ENCODE measurements at regions not wholly inside any gene's neighbourhood (a gene's known extent, or its start where the extent isn't known, plus 50 kb on each side); places are given as distances from the start of the nearest gene placed in this dataset.

DNA sequence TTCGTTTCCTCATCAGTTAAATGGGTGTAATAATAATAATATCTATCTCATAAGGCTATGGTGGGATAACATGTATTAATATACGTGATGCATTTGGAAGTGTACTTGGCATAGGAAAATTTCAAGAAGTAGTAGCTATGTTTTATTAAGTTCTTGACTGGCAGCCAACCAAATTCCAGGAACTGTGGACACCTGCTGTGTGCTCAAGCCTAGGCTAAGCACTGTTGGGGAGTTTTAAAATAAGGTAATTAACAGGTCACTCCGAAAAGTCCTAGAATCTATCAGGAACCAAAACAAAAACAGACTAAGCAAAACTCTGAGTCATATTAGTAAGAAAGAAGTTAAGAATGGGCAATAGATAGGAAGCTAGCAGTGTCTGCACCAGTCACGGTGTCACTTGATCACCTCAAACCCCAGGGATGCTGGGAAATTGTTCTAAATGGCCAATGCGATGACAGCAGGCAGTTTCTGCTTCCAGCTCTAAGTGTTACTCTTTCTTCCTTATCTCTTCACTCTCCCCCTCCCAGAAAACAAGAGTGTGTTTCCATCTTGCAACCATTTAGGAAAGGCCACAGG lies 92.0 kb upstream of the GDF10 start:
- intact Hi-C loops (cut with DNase I) = no loop called here
- TF ChIP-seq, protein P1, sequence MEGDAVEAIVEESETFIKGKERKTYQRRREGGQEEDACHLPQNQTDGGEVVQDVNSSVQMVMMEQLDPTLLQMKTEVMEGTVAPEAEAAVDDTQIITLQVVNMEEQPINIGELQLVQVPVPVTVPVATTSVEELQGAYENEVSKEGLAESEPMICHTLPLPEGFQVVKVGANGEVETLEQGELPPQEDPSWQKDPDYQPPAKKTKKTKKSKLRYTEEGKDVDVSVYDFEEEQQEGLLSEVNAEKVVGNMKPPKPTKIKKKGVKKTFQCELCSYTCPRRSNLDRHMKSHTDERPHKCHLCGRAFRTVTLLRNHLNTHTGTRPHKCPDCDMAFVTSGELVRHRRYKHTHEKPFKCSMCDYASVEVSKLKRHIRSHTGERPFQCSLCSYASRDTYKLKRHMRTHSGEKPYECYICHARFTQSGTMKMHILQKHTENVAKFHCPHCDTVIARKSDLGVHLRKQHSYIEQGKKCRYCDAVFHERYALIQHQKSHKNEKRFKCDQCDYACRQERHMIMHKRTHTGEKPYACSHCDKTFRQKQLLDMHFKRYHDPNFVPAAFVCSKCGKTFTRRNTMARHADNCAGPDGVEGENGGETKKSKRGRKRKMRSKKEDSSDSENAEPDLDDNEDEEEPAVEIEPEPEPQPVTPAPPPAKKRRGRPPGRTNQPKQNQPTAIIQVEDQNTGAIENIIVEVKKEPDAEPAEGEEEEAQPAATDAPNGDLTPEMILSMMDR (IDR thresholded peaks at IDR 0.05) = no peak
- TF ChIP-seq POLR2A (IDR thresholded peaks at IDR 0.05) = no peak
- TF ChIP-seq POLR2AphosphoS5 (IDR thresholded peaks at IDR 0.05) = no peak
- no peak for TF ChIP-seq EP300 (IDR thresholded peaks at IDR 0.05)
- no peaks in the 10 kb centered on the region for H3K36me3 ChIP-seq
- H3K27ac ChIP-seq = no peak overlapping the region
- no peak for DNase-seq
- H3K4me3 ChIP-seq = no peak overlapping the region
- WGBS, 2 donors = 78 to 88% methylated on average over 5 of the region's 5 CpGs
- H3K9me3 ChIP-seq = no peaks in the 10 kb centered on the region
- no peaks in the 10 kb centered on the region for H3K4me1 ChIP-seq
- no peaks in the 10 kb centered on the region for H3K27me3 ChIP-seq

DNA sequence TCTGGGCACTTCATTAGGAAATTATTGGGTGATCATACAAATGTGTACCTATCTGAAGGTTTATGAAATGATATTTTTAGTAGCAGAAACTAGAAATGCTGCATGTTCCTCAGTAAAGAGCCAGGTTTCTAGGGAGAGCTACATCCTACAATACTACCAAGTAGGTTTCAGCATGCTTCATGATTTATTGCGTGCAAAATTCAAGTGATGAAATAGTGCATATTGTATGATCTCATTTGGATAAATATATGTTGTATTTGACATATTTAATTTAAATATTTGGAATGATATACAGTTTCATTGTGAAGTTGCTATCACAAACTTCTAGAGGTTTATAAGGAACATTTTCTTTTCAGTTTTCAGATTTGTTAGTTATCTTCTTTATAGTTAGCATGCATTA lies 90.5 kb upstream of the GDF10 start:
- 87 to 95% methylated on average over 1 of the region's 1 CpG for WGBS, 2 donors

DNA sequence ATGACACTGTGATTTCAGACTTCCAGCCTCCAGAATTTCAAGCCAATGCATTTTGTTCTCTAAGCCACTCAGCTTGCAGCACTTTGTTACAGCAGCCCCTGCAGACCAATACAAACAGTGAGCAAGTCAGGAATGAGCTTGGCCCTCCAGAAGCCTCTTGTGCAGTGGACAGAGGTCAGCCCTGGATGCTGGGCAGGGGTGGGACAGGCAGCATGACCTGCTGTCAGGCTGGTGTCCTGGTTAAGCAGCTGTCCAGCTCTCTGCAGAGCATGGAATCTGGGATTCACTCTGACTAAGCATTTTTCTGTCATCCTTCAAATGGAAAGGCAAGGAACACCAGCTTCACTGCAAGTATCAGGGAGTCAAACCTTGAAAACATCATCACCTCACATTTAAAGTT lies 85.5 kb upstream of the GDF10 start:
- DNase-seq = no peak
- H3K27me3 ChIP-seq = no peaks in the 10 kb centered on the region
- no peak overlapping the region for H3K4me3 ChIP-seq
- no peaks in the 10 kb centered on the region for H3K4me1 ChIP-seq
- no peaks in the 10 kb centered on the region for H3K36me3 ChIP-seq
- no peak overlapping the region for H3K27ac ChIP-seq
- intact Hi-C loops (cut with DNase I) = no loop called here
- TF ChIP-seq EP300 (IDR thresholded peaks at IDR 0.05) (no peak), POLR2AphosphoS5 (IDR thresholded peaks at IDR 0.05) (no peak), POLR2A (IDR thresholded peaks at IDR 0.05) (no peak)
- TF ChIP-seq, protein P1 (IDR thresholded peaks at IDR 0.05) = no peak
- no peaks in the 10 kb centered on the region for H3K9me3 ChIP-seq

More for the DNA sequence above, 90.5 kb upstream of the GDF10 start:
- H3K36me3 ChIP-seq = no peaks in the 10 kb centered on the region
- intact Hi-C loops (cut with DNase I) = no loop called here
- no peak overlapping the region for H3K4me3 ChIP-seq
- H3K4me1 ChIP-seq = no peaks in the 10 kb centered on the region
- H3K9me3 ChIP-seq = no peaks in the 10 kb centered on the region
- no peak for DNase-seq
- H3K27me3 ChIP-seq = no peaks in the 10 kb centered on the region
- TF ChIP-seq, protein P1 (IDR thresholded peaks at IDR 0.05) = no peak
- TF ChIP-seq POLR2AphosphoS5 (IDR thresholded peaks at IDR 0.05) (no peak), POLR2A (IDR thresholded peaks at IDR 0.05) (no peak), EP300 (IDR thresholded peaks at IDR 0.05) (no peak)
- H3K27ac ChIP-seq = no peak overlapping the region

DNA sequence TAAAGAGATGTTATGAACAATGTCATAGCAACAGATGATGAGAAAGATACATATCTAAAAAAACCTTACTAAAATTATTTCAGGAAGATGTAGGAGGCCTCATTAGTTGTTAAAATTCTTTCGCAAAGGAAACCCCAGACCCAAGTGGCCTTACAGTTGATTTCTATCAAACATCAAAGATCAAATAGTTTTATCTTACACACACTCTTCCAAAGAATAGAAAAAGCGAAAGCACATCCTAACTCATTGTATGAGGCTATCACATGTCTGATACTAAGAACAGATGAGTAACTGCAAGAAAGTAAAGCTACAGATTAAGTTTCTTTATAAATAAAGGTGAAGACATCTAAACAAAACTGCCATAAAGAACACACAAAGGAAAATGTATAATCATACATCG lies 82.9 kb upstream of the GDF10 start:
- H3K36me3 ChIP-seq = no peaks in the 10 kb centered on the region
- intact Hi-C loops (cut with DNase I) = no loop called here
- no peaks in the 10 kb centered on the region for H3K9me3 ChIP-seq
- DNase-seq = no peak
- TF ChIP-seq, protein P1 (IDR thresholded peaks at IDR 0.05) = no peak
- TF ChIP-seq EP300 (IDR thresholded peaks at IDR 0.05) (no peak), POLR2A (IDR thresholded peaks at IDR 0.05) (no peak), POLR2AphosphoS5 (IDR thresholded peaks at IDR 0.05) (no peak)
- H3K27ac ChIP-seq = no peak overlapping the region
- no peaks in the 10 kb centered on the region for H3K4me1 ChIP-seq
- no peaks in the 10 kb centered on the region for H3K27me3 ChIP-seq
- no peak overlapping the region for H3K4me3 ChIP-seq
- 64 to 66% methylated on average over 3 of the region's 3 CpGs for WGBS, 2 donors

DNA sequence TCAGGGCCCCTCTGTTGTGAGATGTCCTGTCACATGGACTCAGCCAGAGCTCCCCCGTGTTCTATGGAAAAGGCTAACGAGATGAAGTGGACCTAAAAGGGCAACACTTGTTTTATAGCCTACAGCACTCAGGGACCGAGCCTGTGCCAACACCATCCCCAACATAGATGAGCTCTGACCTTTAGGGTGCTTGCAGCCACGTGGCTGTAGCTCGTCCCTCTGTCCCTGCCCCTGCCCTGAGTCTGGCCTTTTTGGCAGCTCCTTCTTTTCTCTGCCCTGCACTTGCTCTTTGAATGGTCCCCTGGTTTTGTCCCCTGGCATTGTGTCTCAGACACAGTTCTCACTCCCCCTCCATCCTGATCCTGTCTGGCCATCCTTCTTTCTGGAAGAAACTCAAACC lies 81.2 kb upstream of the GDF10 start:
- Histone ChIP-seq H3K27me3 (no peaks in the 10 kb centered on the region), H3K36me3 (no peaks in the 10 kb centered on the region), H3K4me3 (no peak overlapping the region), H3K4me1 (no peaks in the 10 kb centered on the region), H3K27ac (no peak overlapping the region), H3K9me3 (no peaks in the 10 kb centered on the region)
- TF ChIP-seq, protein P1 (IDR thresholded peaks at IDR 0.05) = no peak
- TF ChIP-seq POLR2AphosphoS5 (IDR thresholded peaks at IDR 0.05) = no peak
- TF ChIP-seq EP300 (IDR thresholded peaks at IDR 0.05) = no peak
- no peak for TF ChIP-seq POLR2A (IDR thresholded peaks at IDR 0.05)
- 60 to 67% methylated on average over 5 of the region's 5 CpGs for WGBS, 2 donors
- no peak for DNase-seq
- intact Hi-C loops (cut with DNase I) = no loop called here

Data from sigmoid colon (tissue), 6 donors.